ENCODE measurements at regions not wholly inside any gene's neighbourhood (a gene's known extent, or its start where the extent isn't known, plus 50 kb on each side); places are given as distances from the start of the nearest gene placed in this dataset.

GRCh38 chr9:14027116-14027800 is 286.7 kb downstream of the NFIB start:
- TF ChIP-seq CTCF (IDR thresholded peaks at IDR 0.05; ENCODE audit: low read length) (no peak), EZH2phosphoT487 (IDR thresholded peaks at IDR 0.05; ENCODE audit: low read length) (no peak), EZH2 (optimal IDR thresholded peaks at IDR 0.05; ENCODE audit: low read depth, low read length) (no peak)
